Panc1 (cell line): ENCODE measurements at regions not wholly inside any gene's neighbourhood (a gene's known extent, or its start where the extent isn't known, plus 50 kb on each side); places are given as distances from the start of the nearest gene placed in this dataset.

Experiments
- ATAC-seq: fragments of 200-7000 bp; cut with Tn5 transposase; 2 replicates; pipeline ENCODE4 v1.9.1; 2020; ENCODE audit warnings: mild to moderate bottlenecking, moderate library complexity
- BruUV-seq: library from RNA; stranded (reverse); fragments of 400-500 nt; replicated peaks from 2 replicates; lab custom pipeline; 2021; lab: Mats Ljungman, UMichigan
- CTCF ChIA-PET: fragments of 300-600 bp; sonication (Branson Sonifier 250); formaldehyde crosslinking; loops from one replicate; lab custom pipeline; 2022; ENCODE audit warnings: antibody characterized with exemption; lab: Charles Lee
- POLR2A ChIA-PET: fragments of 300-600 bp; sonication (Branson Sonifier 250); formaldehyde crosslinking; loops from one replicate; lab custom pipeline; 2022; ENCODE audit warnings: antibody characterized with exemption; lab: Charles Lee
- DNase-seq: peaks from one replicate; pipeline ENCODE4 v3.0.0-alpha.2; 2010; ENCODE audit warnings: low read depth, low spot score
- H3K27ac ChIP-seq: 2 replicates; pipeline ENCODE4 v1.5.1; 2011; ENCODE audit warnings: mild to moderate bottlenecking, low read length, inconsistent platforms
- H3K27me3 ChIP-seq: fragments of 200-500 bp; sonication (Bioruptor generic); 2 replicates; pipeline ENCODE4 v1.6.0; 2014; ENCODE audit warnings: low read length, inconsistent platforms; ENCODE audit not compliant: control insufficient read depth, insufficient read depth
- H3K36me3 ChIP-seq: fragments of 200-500 bp; sonication (Bioruptor generic); 2 replicates; pipeline ENCODE4 v1.5.1; 2014; ENCODE audit warnings: inconsistent platforms, mild to moderate bottlenecking, low read length, moderate library complexity; ENCODE audit not compliant: control insufficient read depth, insufficient read depth
- H3K4me1 ChIP-seq: 2 replicates; pipeline ENCODE4 v1.5.1; 2011; ENCODE audit warnings: inconsistent platforms, mild to moderate bottlenecking, low read length, moderate library complexity; ENCODE audit not compliant: control insufficient read depth, insufficient read depth
- H3K4me3 ChIP-seq, 2 experiments: 2 replicates each; pipeline ENCODE4 v1.5.1; 2011 to 2012; ENCODE audit warnings: low read depth in 2 of 2, low read length in 2 of 2, mild to moderate bottlenecking in 2 of 2, inconsistent platforms in 1 of 2, moderate library complexity in 1 of 2
- H3K9me3 ChIP-seq: fragments of 200-500 bp; sonication (Bioruptor generic); 2 replicates; pipeline ENCODE4 v1.5.1; 2014; ENCODE audit warnings: low read depth, mild to moderate bottlenecking, inconsistent platforms, low read length, moderate library complexity; ENCODE audit not compliant: control insufficient read depth, insufficient read depth
- POLR2AphosphoS5 ChIP-seq: IDR thresholded peaks from 2 replicates; pipeline ENCODE4 v1.6.1; 2012; ENCODE audit warnings: mild to moderate bottlenecking, low read depth, low read length, moderate library complexity
- SIN3A ChIP-seq: IDR thresholded peaks from 2 replicates; pipeline ENCODE4 v1.6.1; 2012; ENCODE audit warnings: low read depth, mild to moderate bottlenecking, low read length, moderate library complexity, borderline replicate concordance; ENCODE audit not compliant: insufficient read depth
- TCF7L2 ChIP-seq: IDR thresholded peaks from 2 replicates; pipeline ENCODE4 v1.6.1; 2011; ENCODE audit warnings: mild to moderate bottlenecking, low read depth, low read length, inconsistent platforms
- in situ Hi-C: cut with HindIII; loops from 2 replicates; pipeline ENCODE4 v1.10.0; 2016; ENCODE audit warnings: low sequenced_read_pairs, low pct_unique_long_range_greater_than_20kb
- intact Hi-C: fragments of 100-400 bp; cut with micrococcal nuclease; formaldehyde crosslinking; loops from one replicate; pipeline ENCODE4 v1.10.0; 2022; ENCODE audit not compliant: unreplicated experiment
- TF ChIP-seq, protein P1 (sequence below), 2 experiments: IDR thresholded peaks; 2 replicates each; pipeline ENCODE4 v1.6.1; 2011 to 2012; ENCODE audit warnings: low read depth in 2 of 2, control low read depth in 1 of 2, low read length in 1 of 2, mild to moderate bottlenecking in 1 of 2, moderate library complexity in 1 of 2; ENCODE audit not compliant: insufficient read depth in 1 of 2
- TF ChIP-seq, protein P2 (sequence below): fragments of 450-650 bp; IDR thresholded peaks from 2 replicates; pipeline ENCODE4 v1.5.1; 2017; ENCODE audit warnings: mild to moderate bottlenecking

DNA sequence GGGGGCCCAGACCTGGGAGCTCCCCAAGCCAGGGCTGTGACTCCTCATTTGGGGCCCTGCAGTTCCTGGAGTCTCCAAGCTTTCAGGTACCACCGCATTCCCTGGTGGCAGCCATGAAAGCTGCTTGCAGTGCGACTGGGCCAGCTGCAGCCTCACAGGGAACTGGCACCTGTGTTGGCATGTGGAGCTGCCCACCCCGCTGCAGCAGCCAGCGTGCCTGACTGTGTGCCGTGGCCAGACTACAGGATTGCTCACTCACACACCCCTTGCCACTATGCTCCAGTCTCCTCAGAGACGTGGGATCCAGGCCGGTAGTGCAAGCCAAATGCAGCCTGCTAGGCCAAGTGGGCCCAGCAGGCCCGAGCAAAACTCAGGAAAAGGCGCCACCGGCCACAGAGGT lies 450.7 kb downstream of the COL12A1 start:
- no peaks in the 10 kb centered on the region for H3K4me1 ChIP-seq
- no peak for DNase-seq
- ChIA-PET CTCF (no interaction called here), POLR2A (no interaction called here)
- no peaks in the 10 kb centered on the region for H3K36me3 ChIP-seq
- no peaks in the 10 kb centered on the region for H3K27me3 ChIP-seq
- H3K9me3 ChIP-seq = no peaks in the 10 kb centered on the region
- no peak overlapping the region for H3K4me3 ChIP-seq
- no peak overlapping the region for H3K27ac ChIP-seq
- no TSS peak for BruUV-seq
- no peak for ATAC-seq
- in situ Hi-C loops (no loop called here), intact Hi-C loops (no loop called here)
- TF ChIP-seq POLR2AphosphoS5 (no peak), TCF7L2 (no peak), SIN3A (no peak)
- TF ChIP-seq, protein P1, sequence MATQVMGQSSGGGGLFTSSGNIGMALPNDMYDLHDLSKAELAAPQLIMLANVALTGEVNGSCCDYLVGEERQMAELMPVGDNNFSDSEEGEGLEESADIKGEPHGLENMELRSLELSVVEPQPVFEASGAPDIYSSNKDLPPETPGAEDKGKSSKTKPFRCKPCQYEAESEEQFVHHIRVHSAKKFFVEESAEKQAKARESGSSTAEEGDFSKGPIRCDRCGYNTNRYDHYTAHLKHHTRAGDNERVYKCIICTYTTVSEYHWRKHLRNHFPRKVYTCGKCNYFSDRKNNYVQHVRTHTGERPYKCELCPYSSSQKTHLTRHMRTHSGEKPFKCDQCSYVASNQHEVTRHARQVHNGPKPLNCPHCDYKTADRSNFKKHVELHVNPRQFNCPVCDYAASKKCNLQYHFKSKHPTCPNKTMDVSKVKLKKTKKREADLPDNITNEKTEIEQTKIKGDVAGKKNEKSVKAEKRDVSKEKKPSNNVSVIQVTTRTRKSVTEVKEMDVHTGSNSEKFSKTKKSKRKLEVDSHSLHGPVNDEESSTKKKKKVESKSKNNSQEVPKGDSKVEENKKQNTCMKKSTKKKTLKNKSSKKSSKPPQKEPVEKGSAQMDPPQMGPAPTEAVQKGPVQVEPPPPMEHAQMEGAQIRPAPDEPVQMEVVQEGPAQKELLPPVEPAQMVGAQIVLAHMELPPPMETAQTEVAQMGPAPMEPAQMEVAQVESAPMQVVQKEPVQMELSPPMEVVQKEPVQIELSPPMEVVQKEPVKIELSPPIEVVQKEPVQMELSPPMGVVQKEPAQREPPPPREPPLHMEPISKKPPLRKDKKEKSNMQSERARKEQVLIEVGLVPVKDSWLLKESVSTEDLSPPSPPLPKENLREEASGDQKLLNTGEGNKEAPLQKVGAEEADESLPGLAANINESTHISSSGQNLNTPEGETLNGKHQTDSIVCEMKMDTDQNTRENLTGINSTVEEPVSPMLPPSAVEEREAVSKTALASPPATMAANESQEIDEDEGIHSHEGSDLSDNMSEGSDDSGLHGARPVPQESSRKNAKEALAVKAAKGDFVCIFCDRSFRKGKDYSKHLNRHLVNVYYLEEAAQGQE (IDR thresholded peaks at IDR 0.05; ENCODE audit: insufficient read depth in 1 of 2, low read depth in 2 of 2, low read length in 1 of 2) = no peak
- TF ChIP-seq, protein P2, sequence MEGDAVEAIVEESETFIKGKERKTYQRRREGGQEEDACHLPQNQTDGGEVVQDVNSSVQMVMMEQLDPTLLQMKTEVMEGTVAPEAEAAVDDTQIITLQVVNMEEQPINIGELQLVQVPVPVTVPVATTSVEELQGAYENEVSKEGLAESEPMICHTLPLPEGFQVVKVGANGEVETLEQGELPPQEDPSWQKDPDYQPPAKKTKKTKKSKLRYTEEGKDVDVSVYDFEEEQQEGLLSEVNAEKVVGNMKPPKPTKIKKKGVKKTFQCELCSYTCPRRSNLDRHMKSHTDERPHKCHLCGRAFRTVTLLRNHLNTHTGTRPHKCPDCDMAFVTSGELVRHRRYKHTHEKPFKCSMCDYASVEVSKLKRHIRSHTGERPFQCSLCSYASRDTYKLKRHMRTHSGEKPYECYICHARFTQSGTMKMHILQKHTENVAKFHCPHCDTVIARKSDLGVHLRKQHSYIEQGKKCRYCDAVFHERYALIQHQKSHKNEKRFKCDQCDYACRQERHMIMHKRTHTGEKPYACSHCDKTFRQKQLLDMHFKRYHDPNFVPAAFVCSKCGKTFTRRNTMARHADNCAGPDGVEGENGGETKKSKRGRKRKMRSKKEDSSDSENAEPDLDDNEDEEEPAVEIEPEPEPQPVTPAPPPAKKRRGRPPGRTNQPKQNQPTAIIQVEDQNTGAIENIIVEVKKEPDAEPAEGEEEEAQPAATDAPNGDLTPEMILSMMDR = no peak

DNA sequence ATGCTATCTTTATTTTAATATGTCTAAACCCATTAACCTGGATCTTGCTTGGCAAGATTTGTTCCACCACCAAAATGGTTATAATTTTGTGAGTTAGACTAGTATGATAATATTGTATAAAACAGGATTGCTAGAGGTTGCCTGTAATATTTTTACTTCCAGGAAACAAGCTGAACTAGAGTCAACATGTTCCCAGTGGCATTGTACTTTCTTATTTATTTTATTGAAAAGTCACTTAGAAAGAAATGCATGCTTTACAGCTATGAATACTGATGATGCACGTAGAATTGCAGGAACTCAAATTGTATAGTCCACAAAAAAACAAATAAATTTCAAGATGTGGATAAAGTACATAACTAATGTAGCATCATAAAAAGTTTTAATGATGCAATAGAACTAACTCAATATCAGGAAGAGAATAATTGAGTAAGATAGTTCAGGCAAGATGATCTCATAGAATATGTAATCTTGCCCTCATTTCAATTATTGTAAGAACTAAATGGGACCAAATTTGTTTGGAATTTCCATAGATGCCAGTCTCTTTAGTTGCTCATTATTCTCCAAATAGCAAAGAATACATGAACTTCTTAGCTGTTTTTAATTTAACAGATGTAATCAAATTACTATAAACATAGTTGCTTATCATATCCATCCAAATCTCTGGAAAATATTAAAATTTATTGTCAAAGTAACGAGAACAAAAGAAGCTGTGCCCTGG lies 451.8 kb downstream of the COL12A1 start:
- ChIA-PET POLR2A (no interaction called here), CTCF (no interaction called here)
- in situ Hi-C loops (no loop called here), intact Hi-C loops (no loop called here)
- Histone ChIP-seq H3K27me3 (no peaks in the 10 kb centered on the region), H3K4me1 (no peaks in the 10 kb centered on the region), H3K27ac (no peak overlapping the region), H3K4me3 (no peak overlapping the region), H3K36me3 (no peaks in the 10 kb centered on the region), H3K9me3 (no peaks in the 10 kb centered on the region)
- no TSS peak for BruUV-seq
- TF ChIP-seq TCF7L2 (no peak), SIN3A (no peak), POLR2AphosphoS5 (no peak)
- TF ChIP-seq, protein P1 (IDR thresholded peaks at IDR 0.05; ENCODE audit: insufficient read depth in 1 of 2, low read depth in 2 of 2, low read length in 1 of 2) = no peak
- TF ChIP-seq, protein P2 = no peak
- DNase-seq (no peak), ATAC-seq (no peak)
